Cerebellar cortex (tissue), 1 donor: ENCODE measurements at regions not wholly inside any gene's neighbourhood (a gene's known extent, or its start where the extent isn't known, plus 50 kb on each side); places are given as distances from the start of the nearest gene placed in this dataset.

ENCODE experiments used
- DNase-seq: peaks from one replicate; pipeline ENCODE4 v3.0.0-alpha.2; 2015; ENCODE audit warnings: low spot score

- DNase-seq: no peak
These were observed 277.5 kb downstream of the CTTN start for GRCh38 chr11:70675697-70676374.

GRCh38 chr11:70677232-70677916 lies 279.0 kb downstream of the CTTN start:
- DNase-seq: no peak

- DNase-seq: no peak
These were observed 280.9 kb downstream of the CTTN start for GRCh38 chr11:70678931-70679900.

- DNase-seq: no peak
These were observed 282.5 kb downstream of the CTTN start for GRCh38 chr11:70680781-70681281.

GRCh38 chr11:70682056-70682455 lies 283.7 kb downstream of the CTTN start:
- DNase-seq: no peak

GRCh38 chr11:70682760-70683159 lies 284.4 kb downstream of the CTTN start:
- DNase-seq: no peak

GRCh38 chr11:70687716-70688115 lies 289.4 kb downstream of the CTTN start:
- no peak for DNase-seq

- DNase-seq: no peak
These were observed 289.8 kb downstream of the CTTN start for GRCh38 chr11:70688142-70688541.

GRCh38 chr11:70689764-70690163 lies 291.4 kb downstream of the CTTN start:
- DNase-seq: no peak

GRCh38 chr11:70692131-70692530 lies 293.8 kb downstream of the CTTN start:
- DNase-seq: no peak

GRCh38 chr11:70694371-70694770 lies 296.0 kb downstream of the CTTN start:
- peak; percentile 45 for DNase-seq

GRCh38 chr11:70695086-70695960 lies 297.0 kb downstream of the CTTN start:
- no peak for DNase-seq

- DNase-seq: peak; percentile 62
These were observed 297.7 kb downstream of the CTTN start for GRCh38 chr11:70696076-70696475.

GRCh38 chr11:70696564-70696963 lies 298.2 kb downstream of the CTTN start:
- DNase-seq: no peak

- no peak for DNase-seq
These were observed 299.4 kb downstream of the CTTN start for GRCh38 chr11:70697701-70698100.

- DNase-seq: no peak
These were observed 300.5 kb downstream of the CTTN start for GRCh38 chr11:70698871-70699270.

GRCh38 chr11:70699294-70700221 lies 301.2 kb downstream of the CTTN start:
- no peak for DNase-seq

GRCh38 chr11:70700453-70700852 lies 302.1 kb downstream of the CTTN start:
- DNase-seq: no peak

GRCh38 chr11:70700871-70701270 lies 302.5 kb downstream of the CTTN start:
- no peak for DNase-seq

GRCh38 chr11:70702040-70702648 lies 303.8 kb downstream of the CTTN start:
- no peak for DNase-seq
